HG02571 (cell line): ENCODE measurements at regions not wholly inside any gene's neighbourhood (a gene's known extent, or its start where the extent isn't known, plus 50 kb on each side); places are given as distances from the start of the nearest gene placed in this dataset.
"Not testable (repeated sequence)": the region's sequence is repeated elsewhere in the genome, so short reads cannot be mapped to it uniquely, and the experiment has no call there.

Experiments used
- ATAC-seq: cut with Tn5 transposase; IDR thresholded peaks from one replicate; pipeline ENCODE4 v1.9.1; 2021; ENCODE audit warnings: mild to moderate bottlenecking, moderate library complexity; ENCODE audit not compliant: unreplicated experiment

DNA sequence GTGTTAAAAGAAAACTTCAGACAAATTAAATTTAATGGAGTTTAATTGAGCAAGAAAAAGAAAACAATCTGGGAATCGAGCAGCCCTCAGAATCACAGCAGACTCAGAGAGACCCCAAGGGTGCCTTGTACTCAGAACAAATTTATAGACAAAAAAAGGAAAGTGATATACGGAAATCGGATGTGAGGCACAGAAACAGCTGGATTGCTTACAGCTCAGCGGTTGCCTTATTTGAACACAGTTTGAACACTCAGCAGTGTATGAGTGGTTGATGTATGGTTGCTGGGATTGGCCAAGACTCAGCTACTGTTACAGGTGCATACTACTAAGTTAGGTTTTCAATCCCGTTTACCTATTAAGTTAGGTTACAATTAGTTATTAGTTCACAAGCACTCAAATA is 103.8 kb upstream of the LYZL1 start:
- ATAC-seq, result no peak

DNA sequence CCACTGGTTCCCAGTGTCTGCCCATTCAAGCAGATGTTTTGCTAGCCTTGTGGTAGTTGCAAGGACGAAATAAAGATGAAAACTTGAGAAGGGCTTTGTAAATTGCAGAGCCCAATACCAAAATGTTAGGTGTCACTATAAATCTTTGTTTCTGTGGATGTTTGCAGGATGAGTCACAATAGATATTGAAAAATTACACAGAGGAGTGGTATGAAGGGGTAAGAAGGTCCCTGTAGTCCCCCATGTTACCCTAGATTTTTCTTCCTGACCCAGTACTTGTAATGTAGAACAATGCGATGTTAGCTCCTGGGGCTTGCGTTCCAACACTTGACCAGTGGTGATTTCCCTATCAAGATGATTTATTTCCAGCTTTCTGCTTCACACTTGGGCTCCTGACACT is 102.6 kb upstream of the LYZL1 start:
- ATAC-seq, result no peak

DNA sequence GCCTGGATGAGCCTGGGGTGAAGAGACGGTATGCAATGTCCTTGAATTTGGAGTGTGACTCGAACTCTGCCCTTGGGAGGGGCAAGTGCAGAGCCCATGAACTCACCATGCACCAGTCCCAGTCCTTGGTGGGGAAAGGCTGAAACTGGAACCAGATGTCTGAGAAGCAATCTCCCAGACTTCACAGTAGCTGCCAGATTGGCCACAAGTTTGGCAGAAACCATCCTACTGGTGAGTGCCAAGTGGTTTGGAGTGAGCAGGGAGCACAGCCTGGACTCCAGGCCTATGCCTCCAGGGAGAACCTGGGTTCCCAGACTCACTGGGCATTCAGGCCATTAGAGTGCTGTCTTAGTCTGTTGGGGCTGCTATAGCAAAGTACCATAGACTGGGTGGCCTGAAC is 99.6 kb upstream of the LYZL1 start:
- ATAC-seq, result no peak

DNA sequence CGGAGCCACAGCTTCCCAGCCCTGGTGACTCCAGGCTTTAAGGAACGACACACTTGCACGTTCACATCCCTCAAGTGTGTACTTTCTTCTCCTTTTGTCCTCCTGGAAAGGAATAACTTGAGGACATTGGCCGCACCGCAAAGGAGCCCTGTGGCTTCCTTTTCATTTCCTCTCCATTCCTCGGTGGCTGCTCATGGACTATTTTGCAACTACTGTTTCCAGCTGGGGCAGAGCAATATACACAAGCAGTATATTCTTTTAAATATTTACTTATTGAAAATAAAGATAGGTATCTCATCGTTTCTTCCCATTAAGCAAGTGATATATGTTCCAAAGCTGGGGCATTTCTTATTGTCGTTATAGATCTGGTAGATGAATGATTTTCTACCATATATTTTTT is 97.2 kb upstream of the LYZL1 start:
- no peak for ATAC-seq

DNA sequence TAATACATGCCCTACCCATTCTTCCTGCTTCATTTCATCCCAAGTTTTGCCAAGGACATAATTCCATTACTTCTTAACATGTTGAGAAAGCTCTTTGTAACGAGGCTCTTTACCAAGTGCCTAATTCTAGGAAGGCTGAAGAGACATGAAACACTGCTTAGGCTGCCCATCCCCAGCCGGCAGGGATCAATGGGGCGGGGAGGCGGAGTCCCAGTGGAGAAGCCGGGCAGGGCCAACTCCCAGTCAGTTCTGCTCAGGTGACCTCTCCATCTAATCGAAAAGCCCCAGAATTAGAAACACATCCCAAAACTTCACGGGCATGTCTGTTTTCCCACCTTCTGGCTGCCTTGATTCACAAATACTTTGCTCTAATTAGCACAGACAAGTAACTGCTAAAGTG is 89.5 kb upstream of the LYZL1 start:
- no peak for ATAC-seq

DNA sequence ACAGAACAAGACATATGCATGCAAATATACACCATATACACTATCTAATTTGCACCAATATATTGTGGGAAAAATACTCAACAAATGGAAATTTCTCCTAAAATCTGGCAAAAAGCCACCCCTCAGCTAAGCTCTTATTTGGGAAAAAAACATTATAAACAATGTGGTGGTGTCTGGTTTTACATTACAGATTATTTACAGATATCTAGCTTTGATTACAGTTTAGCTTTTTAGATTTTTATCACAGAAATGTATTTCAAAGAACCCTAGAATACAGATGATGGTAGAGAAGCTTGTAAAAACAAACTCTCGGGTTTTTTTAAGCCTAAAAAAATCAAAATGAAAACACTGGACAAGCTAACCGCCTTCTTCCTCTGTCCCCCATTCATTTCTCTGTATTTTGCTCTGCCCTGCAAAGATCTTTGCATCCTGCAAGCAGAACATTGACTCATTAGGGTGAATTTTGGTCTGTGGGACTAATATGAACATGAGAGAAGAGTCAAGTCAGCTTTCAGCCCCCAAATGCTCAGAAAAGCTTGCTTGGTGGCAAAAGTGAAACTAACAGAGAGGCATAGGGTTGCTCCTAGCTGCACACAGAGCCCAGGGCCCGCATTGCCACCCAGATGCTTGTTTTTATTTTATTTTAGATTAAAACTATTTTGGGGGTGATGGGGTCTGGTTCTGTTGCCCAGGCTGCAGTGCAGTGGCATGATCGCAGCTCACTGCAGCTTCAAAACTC is 88.8 kb upstream of the LYZL1 start:
- ATAC-seq, result no peak

DNA sequence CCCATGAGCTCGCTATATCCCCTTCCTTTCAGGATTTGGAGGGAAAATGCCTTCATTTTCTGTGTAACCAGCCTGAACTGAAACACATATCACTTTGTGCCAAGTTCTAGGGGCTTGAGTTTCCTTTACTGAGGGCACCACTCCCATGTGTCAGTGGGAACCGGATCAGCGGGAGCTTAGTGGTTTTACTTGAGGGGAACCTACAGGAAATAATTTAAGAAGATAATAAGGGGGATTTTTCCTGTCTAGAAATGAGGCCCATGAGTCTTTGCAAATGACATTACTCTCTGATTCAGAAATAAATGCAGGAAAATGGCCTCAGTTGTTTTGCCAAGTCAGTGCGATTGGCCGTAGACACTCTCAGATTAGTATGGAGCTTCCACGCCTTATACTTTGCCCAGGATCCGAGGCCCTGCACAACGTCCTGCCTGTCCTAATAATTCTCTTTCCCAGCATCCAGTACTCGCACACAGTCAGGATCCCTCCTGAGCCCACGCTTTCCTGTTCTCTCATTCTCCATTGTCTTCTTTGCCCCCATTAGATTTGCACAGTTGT is 86.4 kb upstream of the LYZL1 start:
- no peak for ATAC-seq

DNA sequence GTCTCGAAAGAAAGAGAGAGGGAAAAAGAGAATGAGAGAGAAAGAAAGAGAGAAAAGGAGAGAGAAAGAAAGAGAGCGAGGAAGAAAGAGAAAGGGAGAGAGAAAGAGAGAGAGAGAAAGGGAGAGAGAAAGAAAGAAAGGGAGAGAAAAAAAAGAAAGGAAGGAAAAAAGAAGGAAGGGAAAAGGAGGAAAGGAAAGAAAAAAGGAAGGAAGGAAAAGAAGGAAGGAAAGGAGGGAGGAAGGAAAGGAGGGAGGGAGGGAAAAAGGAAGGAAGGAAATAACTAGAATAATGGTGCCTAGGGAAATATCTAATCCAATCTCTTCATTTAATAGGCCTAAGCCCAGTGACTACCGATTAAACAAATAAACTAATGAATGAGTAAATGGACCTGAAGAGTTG is 85.4 kb upstream of the LYZL1 start:
- ATAC-seq, result no peak

DNA sequence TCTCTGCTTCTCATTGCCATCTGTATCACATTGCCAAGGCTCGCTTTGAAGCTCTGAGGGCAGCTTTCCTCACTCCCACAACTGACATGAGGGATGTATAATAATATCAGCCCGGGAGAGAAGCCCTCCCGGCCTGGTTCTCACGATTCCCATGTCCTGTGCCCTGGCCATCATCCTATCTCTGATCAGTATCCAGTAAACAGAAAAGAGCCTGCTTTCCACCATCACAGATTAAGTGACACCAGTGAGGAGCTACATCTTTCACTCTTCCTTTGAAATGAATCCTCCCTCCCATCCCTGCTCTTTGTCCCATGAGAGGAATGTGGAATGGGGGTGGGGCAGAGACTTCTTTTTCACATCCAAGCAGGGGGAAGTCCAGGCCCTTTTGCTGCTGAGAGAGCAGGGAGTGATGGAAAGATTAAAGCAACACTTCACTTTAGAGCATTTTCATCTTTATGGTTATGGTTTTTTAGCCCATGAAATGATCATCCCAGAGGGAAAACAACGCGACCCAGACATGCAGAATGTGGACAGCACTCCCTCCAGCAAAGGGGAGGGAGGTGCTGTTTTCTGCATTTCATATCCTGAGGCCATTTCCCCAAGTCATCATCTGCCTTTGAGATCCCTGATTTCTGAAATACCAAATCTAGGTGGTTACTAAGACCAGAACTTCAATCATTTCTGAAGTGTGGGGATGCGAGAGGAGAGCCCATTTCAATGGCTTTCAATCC is 84.6 kb upstream of the LYZL1 start:
- ATAC-seq, result no peak

DNA sequence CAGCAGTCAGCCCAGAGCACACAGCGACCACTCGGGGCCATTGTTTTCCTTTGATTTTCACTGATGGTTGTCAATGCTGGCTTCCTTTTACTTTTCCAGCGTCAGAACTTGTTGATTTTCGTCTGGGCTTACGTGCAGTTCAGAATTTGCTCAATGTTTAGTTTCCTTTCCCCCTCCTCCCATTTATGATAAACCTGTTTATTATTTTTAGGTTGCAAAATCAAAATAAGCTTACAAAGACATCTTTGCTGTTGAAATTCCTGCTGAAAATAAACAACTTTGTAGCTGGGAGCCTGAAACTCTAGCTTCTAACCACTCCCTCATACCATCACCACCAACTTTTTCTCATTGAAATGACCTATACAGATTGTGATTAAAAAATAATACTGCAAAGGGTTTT is 83.1 kb upstream of the LYZL1 start:
- no peak for ATAC-seq

DNA sequence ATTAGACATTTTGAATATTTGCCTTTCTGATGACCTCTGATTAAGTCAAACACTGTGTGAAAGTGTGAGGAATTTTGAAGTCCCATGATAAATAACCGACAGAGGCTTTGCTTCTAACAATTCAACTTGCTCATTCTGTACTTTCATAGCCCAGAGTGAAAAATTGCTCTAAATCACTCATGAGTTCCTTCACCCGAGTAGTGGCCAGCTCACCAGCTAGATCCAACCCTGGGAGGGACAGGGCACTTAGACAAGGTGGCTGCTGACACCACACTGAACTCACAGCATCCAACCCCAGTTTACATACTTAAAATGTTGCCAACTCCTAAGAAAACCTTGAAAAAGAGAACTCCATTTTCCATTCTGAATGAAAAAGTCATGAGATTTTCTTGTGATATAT is 80.0 kb upstream of the LYZL1 start:
- ATAC-seq, result no peak

DNA sequence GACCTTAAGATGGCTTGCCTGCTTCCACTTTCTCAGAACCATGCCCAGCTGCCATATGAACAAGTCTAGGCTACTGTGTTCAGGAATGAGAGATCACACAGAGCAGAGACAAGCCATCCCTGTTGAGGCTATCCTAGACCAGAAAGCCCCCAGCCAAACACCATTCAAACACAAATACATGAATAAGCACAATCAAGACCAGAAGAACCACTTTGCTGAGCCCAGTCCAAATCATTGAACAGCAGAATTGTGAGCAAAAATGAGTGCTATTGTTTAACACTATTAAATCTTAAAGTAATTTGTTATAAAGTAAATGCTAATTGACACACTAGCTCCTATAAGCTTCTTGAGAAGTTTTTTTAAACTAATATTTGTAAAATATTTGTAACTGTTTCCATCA is 79.0 kb upstream of the LYZL1 start:
- no peak for ATAC-seq

DNA sequence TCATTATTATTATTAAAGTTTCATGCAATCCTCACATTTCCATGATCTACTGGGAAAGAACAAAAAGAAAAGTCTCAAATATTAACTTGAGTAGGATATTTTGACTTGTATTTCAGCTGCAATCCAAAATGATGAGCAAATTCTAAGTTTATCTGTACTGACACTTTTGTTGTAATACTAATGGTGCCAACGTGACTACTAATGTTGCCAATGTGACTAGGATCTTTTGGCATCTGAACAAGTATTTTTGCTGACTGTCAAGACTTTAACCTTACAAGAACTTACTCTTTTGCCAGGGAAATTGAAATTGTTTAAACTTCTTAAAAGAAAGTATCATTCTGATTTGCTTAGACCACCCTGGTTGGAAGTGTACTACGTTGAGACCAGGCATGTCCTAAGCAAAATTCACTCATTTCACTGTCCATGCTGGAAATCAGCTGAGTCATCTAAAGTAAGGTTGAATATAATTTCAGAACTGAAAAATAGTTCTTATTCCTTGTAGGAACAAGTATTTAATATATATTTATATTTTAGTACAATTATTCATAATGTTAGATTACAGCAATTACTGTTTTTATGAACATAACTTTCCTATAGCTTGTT is 78.5 kb upstream of the LYZL1 start:
- ATAC-seq, result no peak

DNA sequence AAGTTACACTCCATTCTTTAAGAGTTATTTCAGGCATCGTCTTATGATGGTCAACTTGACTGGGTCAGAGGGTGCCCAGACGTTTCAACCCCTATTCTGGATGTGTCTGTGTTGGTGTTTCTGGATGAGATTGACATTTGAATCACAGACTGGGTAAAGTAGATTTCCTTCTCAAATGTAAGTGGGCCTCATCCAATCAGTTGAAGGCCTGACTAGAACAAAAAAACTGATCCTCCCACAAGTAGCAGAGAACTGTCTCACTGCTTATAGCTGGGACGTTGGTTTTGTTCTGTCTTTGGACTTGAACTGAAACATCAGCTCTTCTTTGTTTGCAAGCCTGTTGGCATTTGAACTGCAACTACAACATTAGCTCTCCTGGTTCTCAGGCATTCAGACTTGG is 76.3 kb upstream of the LYZL1 start:
- ATAC-seq, result no peak

DNA sequence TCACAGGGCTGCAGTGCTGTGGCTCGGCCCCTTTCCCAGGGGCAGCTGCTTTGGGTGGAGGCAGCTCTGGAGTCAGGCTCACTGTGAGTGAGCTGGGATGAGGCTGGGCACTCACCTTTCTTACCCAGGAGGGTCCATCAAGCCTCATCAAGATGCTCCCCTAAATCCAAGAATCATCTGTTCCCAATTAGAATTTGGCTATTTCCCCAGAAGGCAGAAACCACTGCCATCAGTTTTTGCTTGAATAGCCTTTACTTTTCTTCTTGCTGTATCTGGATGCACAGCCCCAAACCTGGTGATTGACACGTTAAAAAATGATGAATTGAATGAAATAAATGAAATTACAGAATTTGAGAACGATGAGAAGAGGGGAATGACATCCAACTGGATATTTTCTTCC is 74.3 kb upstream of the LYZL1 start:
- no peak for ATAC-seq

DNA sequence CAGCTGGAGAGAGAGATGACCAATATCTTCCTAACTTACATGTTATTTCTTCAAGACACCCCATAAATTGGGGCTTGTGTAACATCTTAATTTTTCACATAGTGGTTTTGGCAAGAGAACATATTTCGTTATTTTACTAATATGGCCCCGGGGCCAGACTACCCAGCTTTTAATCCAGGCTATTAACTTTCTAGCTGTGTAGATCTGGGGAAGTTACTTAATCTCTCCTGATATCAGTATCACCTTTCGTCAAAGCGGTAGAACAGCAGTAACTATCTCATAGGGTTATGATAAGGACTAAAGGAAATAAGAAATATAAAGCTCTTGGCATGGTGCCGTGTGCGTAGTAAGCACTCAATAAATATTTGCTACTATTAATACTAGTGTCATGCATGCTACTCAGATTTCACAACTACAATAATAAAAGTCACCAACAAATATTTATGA is 71.6 kb upstream of the LYZL1 start:
- ATAC-seq, result no peak

DNA sequence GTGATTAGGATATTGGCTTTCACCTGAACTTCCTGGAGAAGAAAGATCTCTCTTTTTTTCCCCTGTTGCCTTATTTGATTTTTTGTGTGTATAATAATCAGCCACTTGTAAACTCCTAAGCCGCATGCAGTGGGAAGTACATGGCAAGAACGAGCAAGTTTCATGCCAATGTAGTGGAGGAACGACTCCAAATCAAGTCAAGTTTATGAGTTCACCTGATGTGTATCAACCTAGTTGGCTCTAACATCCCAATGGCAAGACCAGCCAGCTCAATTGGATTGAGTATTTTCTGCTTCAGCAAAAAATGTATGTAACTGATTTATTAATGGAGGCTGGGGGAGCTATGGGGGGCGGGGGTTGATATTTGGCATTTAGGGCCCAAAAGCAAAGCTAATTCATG is 65.5 kb upstream of the LYZL1 start:
- no peak for ATAC-seq

DNA sequence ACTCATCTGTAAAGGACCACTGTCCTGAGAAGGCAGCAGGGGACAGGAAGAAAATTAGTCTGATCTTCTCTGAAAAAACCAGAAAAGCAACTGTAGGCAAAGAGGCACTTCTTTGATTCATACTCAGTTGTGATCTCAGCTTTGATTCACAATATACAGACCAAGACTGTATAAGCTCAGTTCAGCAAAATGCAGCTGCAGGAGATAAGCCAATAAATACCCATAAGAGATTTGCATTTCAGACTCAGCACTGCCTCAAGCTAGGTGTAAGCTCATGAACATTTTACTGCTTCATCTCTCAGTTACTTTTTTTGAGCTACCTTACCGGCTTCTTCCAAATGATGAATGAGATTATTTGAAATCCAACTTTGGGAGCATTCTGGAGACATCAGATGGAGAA is 64.2 kb upstream of the LYZL1 start:
- ATAC-seq, result no peak

DNA sequence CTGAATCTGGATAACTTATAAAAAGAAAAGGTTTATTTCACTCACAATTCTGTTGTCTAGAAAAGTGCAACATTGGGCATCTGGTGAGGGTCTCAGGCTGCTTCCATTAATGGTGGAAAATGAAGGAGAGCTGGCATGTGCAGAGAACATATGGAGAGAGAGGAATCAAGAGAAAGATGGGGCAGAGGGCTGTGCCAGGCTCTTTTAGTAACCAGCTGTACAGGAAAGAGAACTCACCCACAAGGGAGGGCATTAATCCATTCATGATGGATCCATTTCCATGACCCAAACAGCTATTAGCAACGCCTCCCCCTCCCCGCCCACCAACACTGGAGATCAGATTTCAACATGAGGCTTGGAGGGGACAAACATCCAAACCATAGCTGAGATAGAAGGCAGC is 61.7 kb upstream of the LYZL1 start:
- no peak for ATAC-seq

DNA sequence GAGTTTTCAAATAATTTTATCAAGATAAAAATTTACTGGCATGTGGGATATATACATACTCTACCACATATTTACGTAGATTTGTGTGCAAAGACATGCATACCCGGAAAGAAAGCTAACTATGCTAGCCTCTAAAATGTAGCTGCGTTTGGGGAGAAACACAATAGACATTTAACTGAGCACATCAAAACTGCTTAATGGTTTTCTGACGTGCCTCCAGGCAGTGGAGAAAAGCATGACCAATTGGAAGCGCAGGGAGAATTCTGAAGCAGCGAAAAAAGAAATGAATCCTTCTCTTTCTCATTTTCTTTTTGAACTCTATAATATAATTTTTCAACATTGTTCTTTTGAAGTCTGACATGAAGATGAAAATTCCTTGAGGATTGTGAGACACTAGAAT is 60.3 kb upstream of the LYZL1 start:
- ATAC-seq, result no peak

DNA sequence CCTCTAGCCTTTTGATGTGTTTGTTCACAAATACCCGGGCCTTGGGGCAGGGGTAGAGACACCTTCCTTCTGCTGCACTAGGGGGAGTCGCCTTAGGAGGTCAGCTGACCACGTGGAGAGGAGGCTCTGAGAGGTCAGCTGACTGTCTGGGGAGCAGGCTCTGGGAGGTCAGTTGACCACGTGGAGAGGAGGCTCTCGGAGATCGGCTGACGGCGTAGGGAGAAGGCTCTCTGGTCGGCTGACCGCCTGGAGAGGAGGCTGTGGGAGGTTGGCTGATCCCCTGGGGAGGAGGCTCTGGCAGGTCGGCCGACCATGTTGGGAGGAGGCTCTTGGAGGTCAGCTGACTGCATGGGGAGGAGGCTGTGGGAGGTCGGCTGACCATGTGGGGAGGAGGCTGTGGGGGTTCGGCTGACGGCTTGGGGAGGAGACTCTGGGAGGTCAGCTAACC is 59.6 kb upstream of the LYZL1 start:
- ATAC-seq, result no peak

DNA sequence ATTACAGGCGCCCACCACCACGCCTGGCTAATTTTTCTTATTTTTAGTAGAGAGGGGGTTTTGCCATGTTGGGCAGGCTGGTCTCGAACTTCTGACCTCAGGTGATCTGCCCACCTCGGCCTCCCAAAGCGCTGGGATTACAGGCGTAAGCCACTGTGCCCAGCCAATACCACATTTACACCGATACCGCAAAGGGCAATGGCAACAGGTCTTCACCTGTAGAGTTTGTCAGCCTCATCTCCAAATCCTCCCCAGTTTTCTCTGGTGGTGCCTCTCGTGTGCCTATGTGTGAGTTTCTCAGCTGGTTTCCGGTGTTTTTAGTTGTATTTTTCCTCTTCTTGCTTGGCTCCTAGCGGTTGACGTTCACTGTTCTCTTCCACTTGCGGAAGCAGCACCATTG is 52.0 kb upstream of the LYZL1 start:
- not testable (repeated sequence) for ATAC-seq
